DOHH2 (cell line): ENCODE measurements at regions not wholly inside any gene's neighbourhood (a gene's known extent, or its start where the extent isn't known, plus 50 kb on each side); places are given as distances from the start of the nearest gene placed in this dataset.

ENCODE experiments used
- H3F3A ChIP-seq: fragments of 200-600 bp; sonication (generic), shearing (Covaris generic); 2 replicates; pipeline ENCODE4 v1.6.0; 2016; ENCODE audit warnings: antibody characterized with exemption, mild to moderate bottlenecking; ENCODE audit not compliant: control insufficient read depth, insufficient read depth
- H3K27ac ChIP-seq: fragments of 200-600 bp; sonication (generic); 2 replicates; pipeline ENCODE4 v1.5.1; 2014; ENCODE audit warnings: low read depth, mild to moderate bottlenecking, low read length, moderate library complexity
- H3K27me3 ChIP-seq: fragments of 200-600 bp; sonication (generic); 2 replicates; pipeline ENCODE4 v1.6.1; 2014; ENCODE audit warnings: mild to moderate bottlenecking, low read length, mixed read lengths; ENCODE audit not compliant: control insufficient read depth
- H3K36me3 ChIP-seq: fragments of 200-600 bp; sonication (generic); 2 replicates; pipeline ENCODE4 v1.6.1; 2014; ENCODE audit warnings: mild to moderate bottlenecking, low read length, moderate library complexity, mixed read lengths; ENCODE audit not compliant: control insufficient read depth
- H3K4me1 ChIP-seq: fragments of 200-600 bp; sonication (generic); 2 replicates; pipeline ENCODE4 v1.6.1; 2014; ENCODE audit warnings: mild to moderate bottlenecking, low read length, mixed read lengths; ENCODE audit not compliant: control insufficient read depth
- H3K4me2 ChIP-seq: fragments of 200-600 bp; sonication (generic); 2 replicates; pipeline ENCODE4 v1.6.0; 2014; ENCODE audit warnings: mild to moderate bottlenecking, low read length, moderate library complexity
- H3K4me3 ChIP-seq: fragments of 200-600 bp; sonication (generic); 2 replicates; pipeline ENCODE4 v1.5.1; 2014; ENCODE audit warnings: mild to moderate bottlenecking, low read length, mixed read lengths
- H3K79me2 ChIP-seq: fragments of 200-600 bp; sonication (generic); 2 replicates; pipeline ENCODE4 v1.6.1; 2014; ENCODE audit warnings: mild to moderate bottlenecking, low read length, mixed read lengths; ENCODE audit not compliant: control insufficient read depth
- H3K9me2 ChIP-seq: fragments of 200-600 bp; sonication (generic); replicated peaks from 2 replicates; pipeline ENCODE4 v1.6.1; 2014; ENCODE audit warnings: mild to moderate bottlenecking, low read length, mixed read lengths; ENCODE audit not compliant: control insufficient read depth
- H3K9me3 ChIP-seq: fragments of 200-600 bp; sonication (generic); 2 replicates; pipeline ENCODE4 v1.6.1; 2014; ENCODE audit warnings: antibody characterized with exemption, low read length, mixed read lengths; ENCODE audit not compliant: control insufficient read depth, insufficient read depth
- H4K20me1 ChIP-seq: fragments of 200-600 bp; sonication (generic); 2 replicates; pipeline ENCODE4 v1.6.0; 2014; ENCODE audit warnings: low read depth, mild to moderate bottlenecking, antibody characterized with exemption, low read length, moderate library complexity; ENCODE audit not compliant: control insufficient read depth, insufficient read depth
- CTCF ChIP-seq: fragments of 200-600 bp; sonication (generic); IDR thresholded peaks from one replicate; pipeline ENCODE4 v1.5.1; 2014; ENCODE audit warnings: antibody characterized with exemption, mild to moderate bottlenecking, low read depth, low read length; ENCODE audit not compliant: poor library complexity, severe bottlenecking
- EZH2phosphoT487 ChIP-seq: fragments of 200-600 bp; sonication (generic); IDR thresholded peaks from 2 replicates; pipeline ENCODE4 v1.6.1; 2017; ENCODE audit warnings: borderline replicate concordance, mild to moderate bottlenecking, antibody characterized with exemption, low read length, moderate library complexity, mixed read lengths

DNA sequence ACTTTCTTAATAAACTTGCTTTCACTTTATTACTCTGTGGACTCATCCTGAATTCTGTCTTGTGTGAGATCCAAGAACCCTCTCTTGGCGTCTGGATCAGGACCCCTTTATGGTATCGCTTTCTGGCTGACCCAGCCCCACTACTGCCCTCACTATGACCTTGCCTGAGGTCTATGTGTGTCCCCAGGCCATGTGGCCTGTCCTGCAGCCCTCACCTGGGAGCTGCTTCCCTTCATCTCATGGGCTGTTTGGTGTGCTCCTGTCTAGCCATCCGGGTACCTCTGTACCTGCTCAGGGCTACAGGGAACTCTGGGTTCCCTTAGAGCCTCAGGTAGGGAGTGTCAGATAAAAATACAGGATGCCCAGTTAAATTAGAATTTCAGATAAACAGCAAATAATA is 94.5 kb downstream of the SCP2D1 start:
- no peaks in the 10 kb centered on the region for H3K9me2 ChIP-seq
- no peaks in the 10 kb centered on the region for H3K9me3 ChIP-seq
- H3K4me3 ChIP-seq, result no peak overlapping the region
- no peak overlapping the region for H3K4me2 ChIP-seq
- no peaks in the 10 kb centered on the region for H4K20me1 ChIP-seq
- no peaks in the 10 kb centered on the region for H3K36me3 ChIP-seq
- no peaks in the 10 kb centered on the region for H3K79me2 ChIP-seq
- no peaks in the 10 kb centered on the region for H3K27me3 ChIP-seq
- TF ChIP-seq EZH2phosphoT487 (no peak), CTCF (no peak)
- no peaks in the 10 kb centered on the region for H3F3A ChIP-seq
- no peaks in the 10 kb centered on the region for H3K4me1 ChIP-seq
- H3K27ac ChIP-seq, result no peak overlapping the region

DNA sequence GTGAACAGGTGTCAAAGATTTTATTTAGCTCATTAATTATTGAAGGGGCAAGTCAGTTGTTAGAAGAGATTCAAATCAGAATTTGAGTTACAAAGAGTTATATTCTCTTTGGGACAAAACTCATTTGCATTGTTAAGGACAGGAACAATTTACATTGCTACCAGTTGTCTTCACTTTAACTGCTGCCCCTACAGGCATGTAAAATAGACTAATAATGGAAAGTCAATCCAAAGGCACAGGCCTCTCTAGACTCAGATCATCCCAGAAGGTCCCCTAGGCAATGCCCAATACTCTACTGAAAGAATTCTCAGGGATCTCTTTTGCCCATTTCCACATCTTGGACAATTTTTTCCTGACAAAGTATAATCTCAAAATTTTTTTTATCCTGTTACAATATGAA is 95.7 kb downstream of the SCP2D1 start:
- no peaks in the 10 kb centered on the region for H3K9me3 ChIP-seq
- no peak overlapping the region for H3K27ac ChIP-seq
- no peaks in the 10 kb centered on the region for H3F3A ChIP-seq
- H3K36me3 ChIP-seq, result no peaks in the 10 kb centered on the region
- no peaks in the 10 kb centered on the region for H3K27me3 ChIP-seq
- H3K79me2 ChIP-seq, result no peaks in the 10 kb centered on the region
- no peak overlapping the region for H3K4me2 ChIP-seq
- H3K4me3 ChIP-seq, result no peak overlapping the region
- H3K9me2 ChIP-seq, result no peaks in the 10 kb centered on the region
- no peak for TF ChIP-seq CTCF
- TF ChIP-seq EZH2phosphoT487, result no peak
- no peaks in the 10 kb centered on the region for H3K4me1 ChIP-seq
- H4K20me1 ChIP-seq, result no peaks in the 10 kb centered on the region

- no peak overlapping the region for H3K4me3 ChIP-seq
- no peaks in the 10 kb centered on the region for H4K20me1 ChIP-seq
- H3K4me2 ChIP-seq, result no peak overlapping the region
- TF ChIP-seq EZH2phosphoT487, result no peak
- no peak for TF ChIP-seq CTCF
- no peaks in the 10 kb centered on the region for H3K4me1 ChIP-seq
- H3F3A ChIP-seq, result no peaks in the 10 kb centered on the region
- H3K27me3 ChIP-seq, result no peaks in the 10 kb centered on the region
- no peaks in the 10 kb centered on the region for H3K36me3 ChIP-seq
- H3K9me2 ChIP-seq, result no peaks in the 10 kb centered on the region
- no peaks in the 10 kb centered on the region for H3K9me3 ChIP-seq
- H3K27ac ChIP-seq, result no peak overlapping the region
- no peaks in the 10 kb centered on the region for H3K79me2 ChIP-seq
Observed at GRCh38 chr20:18913701-18914100, 100.1 kb downstream of the SCP2D1 start.

GRCh38 chr20:18914796-18915195 is 101.2 kb downstream of the SCP2D1 start:
- Histone ChIP-seq H3K9me3 (no peaks in the 10 kb centered on the region), H3K4me1 (no peaks in the 10 kb centered on the region), H3K36me3 (no peaks in the 10 kb centered on the region), H3K9me2 (no peaks in the 10 kb centered on the region), H4K20me1 (no peaks in the 10 kb centered on the region), H3F3A (no peaks in the 10 kb centered on the region), H3K79me2 (no peaks in the 10 kb centered on the region), H3K4me2 (no peak overlapping the region), H3K27ac (no peak overlapping the region), H3K4me3 (no peak overlapping the region), H3K27me3 (no peaks in the 10 kb centered on the region)
- no peak for TF ChIP-seq EZH2phosphoT487
- no peak for TF ChIP-seq CTCF
